Lower leg skin (tissue), 4 donors: ENCODE measurements at regions not wholly inside any gene's neighbourhood (a gene's known extent, or its start where the extent isn't known, plus 50 kb on each side); places are given as distances from the start of the nearest gene placed in this dataset.

Source experiments
- DNase-seq, 2 donors: peaks; one replicate each; pipeline ENCODE4 v3.0.0-alpha.2; 2019; ENCODE audit warnings: low spot score in 2 of 2
- H3K4me3 ChIP-seq: fragments of 200-600 bp; sonication (generic); 2 replicates; pipeline ENCODE4 v1.5.1; 2017; ENCODE audit warnings: mild to moderate bottlenecking, low read depth; ENCODE audit not compliant: poor library complexity, severe bottlenecking
- POLR2A ChIP-seq, 2 donors: fragments of 450-650 bp; IDR thresholded peaks; one replicate each; pipeline ENCODE4 v1.6.1; 2016 to 2017; ENCODE audit warnings: antibody characterized with exemption in 2 of 2, mild to moderate bottlenecking in 1 of 2, moderate library complexity in 1 of 2
- WGBS, 2 donors: methylation state at CpG; one replicate each; pipeline ENCODE4 v1.1.5; 2018; 5-methylcytosine and 5-hydroxymethylcytosine counted together
- intact Hi-C: fragments of 100-400 bp; cut with DNase I; formaldehyde crosslinking; loops from one replicate; pipeline ENCODE4 v1.15.0; 2023; ENCODE audit warnings: low total_unique reads
- TF ChIP-seq, protein P1 (sequence below), 3 donors: fragments of 450-650 bp; IDR thresholded peaks; one replicate each; pipeline ENCODE4 v1.5.1; 2016; ENCODE audit warnings: antibody characterized with exemption in 3 of 3, mild to moderate bottlenecking in 3 of 3, moderate library complexity in 2 of 3

DNA sequence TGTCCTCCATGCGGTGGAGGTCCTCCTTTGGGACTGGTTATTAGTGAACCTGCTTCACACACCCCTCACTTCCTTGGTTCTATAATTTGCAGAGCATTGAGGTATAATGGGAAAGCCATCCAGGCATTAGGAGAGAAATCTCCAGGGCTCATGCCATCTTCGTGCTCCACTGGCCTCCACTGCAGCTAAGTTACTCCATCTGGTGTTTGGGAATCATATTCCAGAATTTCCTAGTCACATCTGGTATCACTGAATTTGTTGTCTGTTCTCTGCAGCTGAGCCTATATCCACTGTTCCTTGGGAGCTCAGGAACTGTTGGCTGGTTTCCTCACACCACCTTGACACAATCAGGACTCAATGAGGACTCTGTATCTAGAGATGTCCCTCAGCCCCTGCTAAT, 173.0 kb upstream of the TSHZ2 start:
- TF ChIP-seq, protein P1, sequence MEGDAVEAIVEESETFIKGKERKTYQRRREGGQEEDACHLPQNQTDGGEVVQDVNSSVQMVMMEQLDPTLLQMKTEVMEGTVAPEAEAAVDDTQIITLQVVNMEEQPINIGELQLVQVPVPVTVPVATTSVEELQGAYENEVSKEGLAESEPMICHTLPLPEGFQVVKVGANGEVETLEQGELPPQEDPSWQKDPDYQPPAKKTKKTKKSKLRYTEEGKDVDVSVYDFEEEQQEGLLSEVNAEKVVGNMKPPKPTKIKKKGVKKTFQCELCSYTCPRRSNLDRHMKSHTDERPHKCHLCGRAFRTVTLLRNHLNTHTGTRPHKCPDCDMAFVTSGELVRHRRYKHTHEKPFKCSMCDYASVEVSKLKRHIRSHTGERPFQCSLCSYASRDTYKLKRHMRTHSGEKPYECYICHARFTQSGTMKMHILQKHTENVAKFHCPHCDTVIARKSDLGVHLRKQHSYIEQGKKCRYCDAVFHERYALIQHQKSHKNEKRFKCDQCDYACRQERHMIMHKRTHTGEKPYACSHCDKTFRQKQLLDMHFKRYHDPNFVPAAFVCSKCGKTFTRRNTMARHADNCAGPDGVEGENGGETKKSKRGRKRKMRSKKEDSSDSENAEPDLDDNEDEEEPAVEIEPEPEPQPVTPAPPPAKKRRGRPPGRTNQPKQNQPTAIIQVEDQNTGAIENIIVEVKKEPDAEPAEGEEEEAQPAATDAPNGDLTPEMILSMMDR (IDR thresholded peaks at IDR 0.05) = no peak
- TF ChIP-seq POLR2A (IDR thresholded peaks at IDR 0.05) = no peak
- intact Hi-C loops = no loop called here
- DNase-seq = no peak
- 74 to 78% methylated on average over 2 of the region's 2 CpGs for WGBS, 2 donors
- no peak overlapping the region for H3K4me3 ChIP-seq

DNA sequence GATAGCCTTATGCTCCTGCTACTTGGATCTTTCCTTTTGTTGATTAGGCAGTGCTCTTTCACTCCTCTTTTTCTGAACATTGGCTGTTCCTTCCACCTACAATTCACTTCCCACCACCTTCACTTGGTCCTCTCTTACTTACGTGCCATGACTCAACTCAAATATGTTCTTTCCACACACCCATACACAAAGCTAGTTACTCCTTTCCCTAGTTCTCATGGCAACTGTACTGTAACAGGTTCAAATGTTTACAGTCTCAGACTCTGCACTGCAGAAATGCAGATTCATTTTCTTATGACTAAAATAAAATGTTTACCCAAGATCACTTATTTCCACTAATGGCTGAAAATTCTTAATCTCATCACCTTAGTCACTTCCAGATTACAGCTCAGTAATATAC, 174.0 kb upstream of the TSHZ2 start:
- H3K4me3 ChIP-seq = no peak overlapping the region
- intact Hi-C loops = no loop called here
- no peak for DNase-seq
- TF ChIP-seq, protein P1 (IDR thresholded peaks at IDR 0.05) = no peak
- no peak for TF ChIP-seq POLR2A (IDR thresholded peaks at IDR 0.05)
- 88 to 95% methylated on average over 1 of the region's 1 CpG for WGBS, 2 donors

DNA sequence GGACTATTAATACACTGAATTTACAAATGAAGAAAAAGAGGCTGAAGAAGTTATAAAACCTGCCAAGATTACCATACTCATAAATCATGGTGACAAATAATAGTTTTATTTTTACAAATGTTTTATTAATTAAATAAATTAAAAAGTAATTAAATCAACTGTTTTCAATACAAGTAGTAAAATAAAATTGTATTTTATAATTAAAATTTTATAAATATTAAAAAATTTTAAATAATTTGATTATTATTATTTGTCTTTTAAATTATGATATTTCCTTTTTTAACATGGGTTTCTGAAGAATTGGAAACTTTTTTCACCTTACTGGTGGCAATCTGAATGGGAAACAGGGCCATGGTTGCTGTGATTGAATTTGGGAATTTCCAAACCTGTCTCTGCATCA, 177.3 kb upstream of the TSHZ2 start:
- intact Hi-C loops = no loop called here
- no peak overlapping the region for H3K4me3 ChIP-seq
- DNase-seq = no peak
- TF ChIP-seq, protein P1 (IDR thresholded peaks at IDR 0.05) = no peak
- no peak for TF ChIP-seq POLR2A (IDR thresholded peaks at IDR 0.05)

DNA sequence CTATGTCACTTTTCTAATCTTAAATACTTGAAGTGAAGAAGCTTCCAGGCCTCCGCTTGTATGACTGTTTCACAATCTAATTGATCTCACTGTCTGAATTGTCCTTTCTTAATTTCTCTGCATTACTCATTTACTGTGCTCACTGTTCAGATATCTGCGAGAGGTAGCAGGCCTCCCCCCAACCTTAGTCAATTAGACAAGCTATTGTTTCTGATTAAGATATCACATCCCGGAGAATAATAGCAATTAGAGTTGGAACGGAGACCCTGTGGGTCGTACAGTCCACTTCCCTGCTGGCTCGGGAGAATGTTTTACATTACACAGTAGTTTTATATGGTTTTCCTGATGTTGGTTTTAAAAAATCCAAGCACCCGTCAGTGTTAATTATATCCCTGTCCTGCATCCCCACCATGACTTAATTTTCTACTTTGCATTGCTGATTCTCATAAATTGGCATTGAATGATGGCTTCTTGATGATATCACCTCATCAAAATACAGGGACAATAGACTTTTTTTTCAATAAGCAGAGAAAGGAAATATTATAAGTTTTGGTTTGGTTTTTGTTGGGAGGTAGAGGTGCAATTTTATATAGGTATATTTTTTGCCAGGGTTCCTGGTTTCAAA, 178.7 kb upstream of the TSHZ2 start:
- no peak overlapping the region for H3K4me3 ChIP-seq
- no peak for DNase-seq
- intact Hi-C loops = no loop called here
- no peak for TF ChIP-seq POLR2A (IDR thresholded peaks at IDR 0.05)
- TF ChIP-seq, protein P1 (IDR thresholded peaks at IDR 0.05) = no peak
- 86 to 91% methylated on average over 7 of the region's 7 CpGs for WGBS, 2 donors

DNA sequence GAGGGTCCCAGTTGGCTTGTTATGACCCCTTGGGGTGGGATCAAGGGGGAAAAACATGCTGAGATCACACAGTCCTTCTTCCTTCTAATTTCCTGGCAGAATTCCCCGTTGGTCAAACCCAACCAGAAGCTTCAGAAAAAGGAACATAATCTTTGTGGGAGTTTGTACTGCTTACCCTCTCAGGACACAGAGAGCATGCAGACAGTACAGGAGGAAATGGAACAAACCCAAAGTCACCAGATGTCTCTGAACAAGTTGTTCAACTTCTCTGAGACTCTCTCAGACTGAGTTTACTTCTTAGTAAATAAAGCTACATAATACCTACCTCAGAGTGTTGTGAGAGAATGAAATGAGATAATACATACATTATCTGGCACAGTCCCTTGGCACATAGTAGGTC, 181.1 kb upstream of the TSHZ2 start:
- 58 to 60% methylated on average over 1 of the region's 1 CpG for WGBS, 2 donors
- intact Hi-C loops = no loop called here

More for the DNA sequence above, 181.1 kb upstream of the TSHZ2 start:
- TF ChIP-seq, protein P1 (IDR thresholded peaks at IDR 0.05) = no peak
- TF ChIP-seq POLR2A (IDR thresholded peaks at IDR 0.05) = no peak
- no peak overlapping the region for H3K4me3 ChIP-seq
- DNase-seq = no peak
